Adipose tissue (tissue), 3 donors: ENCODE measurements at regions not wholly inside any gene's neighbourhood (a gene's known extent, or its start where the extent isn't known, plus 50 kb on each side); places are given as distances from the start of the nearest gene placed in this dataset.
"Not testable (repeated sequence)": the region's sequence is repeated elsewhere in the genome, so short reads cannot be mapped to it uniquely, and the experiment has no call there.

ENCODE experiments used
- H3K27ac ChIP-seq: one replicate; pipeline ENCODE4 v1.5.1; 2013; ENCODE audit warnings: low read depth, low read length
- WGBS, 3 donors: extraction: QIAGEN DNeasy Blood & Tissue Kit; methylation state at CpG; one replicate each; pipeline ENCODE4 v1.1.7; 2013; 5-methylcytosine and 5-hydroxymethylcytosine counted together
- donor health status: healthy with polysubstance abuse.
- donor health status: Bipolar disorder and iron deficiency.
- donor health status: healthy.

GRCh38 chr1:96411006-96411405 lies 310.6 kb upstream of the PTBP2 start:
- WGBS, 3 donors = 58 to 77% (median 70%) methylated on average over 2 of the region's 2 CpGs
- no peak overlapping the region for H3K27ac ChIP-seq

- H3K27ac ChIP-seq = no peak overlapping the region
- 62 to 71% (median 70%) methylated on average over 6 of the region's 6 CpGs for WGBS, 3 donors
Observed at GRCh38 chr1:96414598-96414997, 307.0 kb upstream of the PTBP2 start.

GRCh38 chr1:96416111-96416595 lies 305.4 kb upstream of the PTBP2 start:
- H3K27ac ChIP-seq = no peak overlapping the region
- WGBS, 3 donors = 65 to 69% (median 65%) methylated on average over 5 of the region's 5 CpGs

- no peak overlapping the region for H3K27ac ChIP-seq
- WGBS, 3 donors = 44 to 60% (median 47%) methylated on average over 5 of the region's 5 CpGs
Observed at GRCh38 chr1:96416701-96417444, 304.7 kb upstream of the PTBP2 start.

- WGBS, 3 donors = 51 to 67% (median 59%) methylated on average over 6 of the region's 6 CpGs
- no peak overlapping the region for H3K27ac ChIP-seq
Observed at GRCh38 chr1:96418969-96419368, 302.6 kb upstream of the PTBP2 start.

GRCh38 chr1:96424877-96425276 lies 296.7 kb upstream of the PTBP2 start:
- whole genome bisulfite sequencing, 3 donors = 46 to 63% (median 61%) methylated on average over 1 of the region's 1 CpG
- H3K27ac ChIP-seq = no peak overlapping the region

GRCh38 chr1:96425382-96426129 lies 296.0 kb upstream of the PTBP2 start:
- WGBS, 3 donors = 56 to 84% (median 70%) methylated on average over 5 of the region's 5 CpGs
- no peak overlapping the region for H3K27ac ChIP-seq

- no peak overlapping the region for H3K27ac ChIP-seq
- WGBS, 3 donors = 56 to 65% (median 58%) methylated on average over 2 of the region's 2 CpGs
Observed at GRCh38 chr1:96427616-96428015, 294.0 kb upstream of the PTBP2 start.

- no peak overlapping the region for H3K27ac ChIP-seq
- 75 to 97% (median 92%) methylated on average over 1 of the region's 1 CpG for WGBS, 3 donors
Observed at GRCh38 chr1:96445302-96445701, 276.3 kb upstream of the PTBP2 start.

GRCh38 chr1:96464066-96464465 lies 257.5 kb upstream of the PTBP2 start:
- 57 to 78% (median 63%) methylated on average over 3 of the region's 3 CpGs for WGBS, 3 donors
- H3K27ac ChIP-seq = no peak overlapping the region

GRCh38 chr1:96464522-96464921 lies 257.1 kb upstream of the PTBP2 start:
- 76 to 84% (median 84%) methylated on average over 5 of the region's 5 CpGs for whole genome bisulfite sequencing, 3 donors
- H3K27ac ChIP-seq = no peak overlapping the region

GRCh38 chr1:96464991-96465390 lies 256.6 kb upstream of the PTBP2 start:
- whole genome bisulfite sequencing, 3 donors = 76 to 89% (median 88%) methylated on average over 3 of the region's 3 CpGs
- H3K27ac ChIP-seq = no peak overlapping the region

GRCh38 chr1:96465441-96465840 lies 256.1 kb upstream of the PTBP2 start:
- 45 to 71% (median 57%) methylated on average over 8 of the region's 8 CpGs for WGBS, 3 donors
- H3K27ac ChIP-seq = no peak overlapping the region

- WGBS, 3 donors = 64 to 91% (median 89%) methylated on average over 1 of the region's 1 CpG
- H3K27ac ChIP-seq = no peak overlapping the region
Observed at GRCh38 chr1:96466842-96467241, 254.7 kb upstream of the PTBP2 start.

- WGBS, 3 donors = 92 to 97% (median 94%) methylated on average over 12 to 14 of the region's 24 CpGs
- H3K27ac ChIP-seq = not testable (repeated sequence)
Observed at GRCh38 chr1:96469726-96470125, 251.9 kb upstream of the PTBP2 start.

- H3K27ac ChIP-seq = no peak overlapping the region
Observed at GRCh38 chr1:96472471-96472870, 249.1 kb upstream of the PTBP2 start.

GRCh38 chr1:96473791-96474434 lies 247.7 kb upstream of the PTBP2 start:
- no peak overlapping the region for H3K27ac ChIP-seq
- 65 to 80% (median 73%) methylated on average over 9 of the region's 9 CpGs for WGBS, 3 donors

GRCh38 chr1:96474985-96475743 lies 246.4 kb upstream of the PTBP2 start:
- no peak overlapping the region for H3K27ac ChIP-seq
- WGBS, 3 donors = 60 to 78% (median 66%) methylated on average over 7 of the region's 7 CpGs

GRCh38 chr1:96475903-96476302 lies 245.7 kb upstream of the PTBP2 start:
- no peak overlapping the region for H3K27ac ChIP-seq
- WGBS, 3 donors = 38 to 63% (median 62%) methylated on average over 3 of the region's 3 CpGs
